Spleen (tissue), 11 donors: ENCODE measurements at regions not wholly inside any gene's neighbourhood (a gene's known extent, or its start where the extent isn't known, plus 50 kb on each side); places are given as distances from the start of the nearest gene placed in this dataset.

ENCODE experiments used
- DNase-seq: peaks from one replicate; pipeline ENCODE4 v3.0.0-alpha.2; 2020
- H3K27ac ChIP-seq, 8 donors: fragments of 200-600 bp; sonication (generic) in 7 of 8; 1 replicate in 4 of 8; 2 replicates in 4 of 8; pipeline versions ENCODE4 v1.5.0 to v1.8.0; 2016 to 2021; ENCODE audit warnings: inconsistent platforms in 4 of 8, mild to moderate bottlenecking in 4 of 8, moderate library complexity in 1 of 8
- H3K27me3 ChIP-seq, 7 donors: fragments of 200-600 bp; sonication (generic) in 6 of 7; replicated peaks in 1 of 7; 1 replicate in 4 of 7; 2 replicates in 3 of 7; pipeline versions ENCODE4 v1.5.0 to v1.8.0; 2016 to 2021; ENCODE audit warnings: inconsistent platforms in 3 of 7, mild to moderate bottlenecking in 1 of 7
- H3K36me3 ChIP-seq, 6 donors: fragments of 200-600 bp; sonication (generic) in 5 of 6; 1 replicate in 4 of 6; 2 replicates in 2 of 6; pipeline versions ENCODE4 v1.5.0 to v1.8.0; 2016 to 2021; ENCODE audit warnings: inconsistent platforms in 2 of 6
- H3K4me1 ChIP-seq, 6 donors: fragments of 200-600 bp; sonication (generic) in 5 of 6; 1 replicate in 3 of 6; 2 replicates in 3 of 6; pipeline versions ENCODE4 v1.5.0 to v1.8.0; 2016 to 2021; ENCODE audit warnings: inconsistent platforms in 3 of 6
- H3K4me3 ChIP-seq, 8 donors: fragments of 200-600 bp; sonication (generic) in 7 of 8; 1 replicate in 4 of 8; 2 replicates in 4 of 8; pipeline versions ENCODE4 v1.5.0 to v1.8.0; 2016 to 2021; ENCODE audit warnings: inconsistent platforms in 4 of 8, mild to moderate bottlenecking in 4 of 8, moderate library complexity in 2 of 8
- H3K9me3 ChIP-seq, 8 donors: fragments of 200-600 bp; sonication (generic) in 7 of 8; 1 replicate in 4 of 8; 2 replicates in 4 of 8; pipeline versions ENCODE4 v1.5.0 to v1.8.0; 2016 to 2021; ENCODE audit warnings: inconsistent platforms in 4 of 8
- POLR2A ChIP-seq, 3 donors: fragments of 450-650 bp; IDR thresholded peaks; one replicate each; pipeline ENCODE4 v1.5.1; 2017; ENCODE audit warnings: antibody characterized with exemption in 3 of 3, mild to moderate bottlenecking in 1 of 3
- POLR2AphosphoS5 ChIP-seq, 3 donors: sonication (generic); formaldehyde crosslinking; IDR thresholded peaks; one replicate each; pipeline ENCODE4 v1.5.1; 2017; ENCODE audit warnings: antibody characterized with exemption in 3 of 3
- WGBS, 5 donors: extraction: QIAGEN DNeasy Blood & Tissue Kit in 3 of 5; methylation state at CpG; one replicate each; pipeline versions ENCODE4 v1.1.5 to v1.1.7; 2013 to 2018; 5-methylcytosine and 5-hydroxymethylcytosine counted together
- intact Hi-C: fragments of 100-400 bp; cut with DNase I; formaldehyde crosslinking; loops from one replicate; pipeline ENCODE4 v1.15.0; 2023; ENCODE audit warnings: low total_unique reads
- TF ChIP-seq, protein P1 (sequence below), 11 experiments: fragments of 200-600 bp in 7 of 11; fragments of 450-650 bp in 4 of 11; sonication (generic) in 4 of 11; IDR thresholded peaks in 8 of 11; conservative IDR thresholded peaks in 3 of 11; 1 replicate in 7 of 11; 2 replicates in 4 of 11; pipeline versions ENCODE4 v1.4.0 to v1.8.0; 2016 to 2021; ENCODE audit warnings: antibody characterized with exemption in 11 of 11, inconsistent platforms in 4 of 11, mild to moderate bottlenecking in 1 of 11
- donor health status: healthy with polysubstance abuse.
- donor health status: DM: no; HTN: no; CAD: no; lungs with moderate emphysema.
- donor health status: DM: no; HTN: no; CAD: no.
- donor health status: Bipolar disorder and iron deficiency.
- donor health status: healthy.
- donor health status: DM: no; HTN: no; CAD: no.
- donor health status: DM: yes; HTN: yes; CAD: no.

DNA sequence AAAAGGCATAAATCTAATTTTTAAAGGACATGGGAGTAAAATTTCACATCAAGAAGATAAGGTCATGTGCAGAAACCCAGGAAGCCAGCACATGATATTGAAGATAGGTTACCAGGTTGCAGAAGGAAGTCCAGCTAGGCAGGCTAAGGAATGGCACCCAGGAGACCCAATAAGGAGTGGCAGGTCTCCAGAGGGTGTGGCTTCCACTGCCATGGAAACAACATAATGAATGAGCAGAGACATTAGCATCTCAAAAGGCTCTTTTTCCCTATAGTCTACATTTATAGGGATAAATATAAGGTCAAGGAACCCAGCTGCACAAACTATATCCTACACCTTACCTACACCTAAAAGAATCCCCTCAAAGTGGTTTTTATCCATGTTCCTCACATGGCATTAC is 275.9 kb downstream of the RPS29 start:
- no peak for DNase-seq
- no peaks in the 10 kb centered on the region for H3K36me3 ChIP-seq
- no peak for TF ChIP-seq POLR2AphosphoS5 (IDR thresholded peaks at IDR 0.05)
- no peak for TF ChIP-seq POLR2A (IDR thresholded peaks at IDR 0.05)
- TF ChIP-seq, protein P1, sequence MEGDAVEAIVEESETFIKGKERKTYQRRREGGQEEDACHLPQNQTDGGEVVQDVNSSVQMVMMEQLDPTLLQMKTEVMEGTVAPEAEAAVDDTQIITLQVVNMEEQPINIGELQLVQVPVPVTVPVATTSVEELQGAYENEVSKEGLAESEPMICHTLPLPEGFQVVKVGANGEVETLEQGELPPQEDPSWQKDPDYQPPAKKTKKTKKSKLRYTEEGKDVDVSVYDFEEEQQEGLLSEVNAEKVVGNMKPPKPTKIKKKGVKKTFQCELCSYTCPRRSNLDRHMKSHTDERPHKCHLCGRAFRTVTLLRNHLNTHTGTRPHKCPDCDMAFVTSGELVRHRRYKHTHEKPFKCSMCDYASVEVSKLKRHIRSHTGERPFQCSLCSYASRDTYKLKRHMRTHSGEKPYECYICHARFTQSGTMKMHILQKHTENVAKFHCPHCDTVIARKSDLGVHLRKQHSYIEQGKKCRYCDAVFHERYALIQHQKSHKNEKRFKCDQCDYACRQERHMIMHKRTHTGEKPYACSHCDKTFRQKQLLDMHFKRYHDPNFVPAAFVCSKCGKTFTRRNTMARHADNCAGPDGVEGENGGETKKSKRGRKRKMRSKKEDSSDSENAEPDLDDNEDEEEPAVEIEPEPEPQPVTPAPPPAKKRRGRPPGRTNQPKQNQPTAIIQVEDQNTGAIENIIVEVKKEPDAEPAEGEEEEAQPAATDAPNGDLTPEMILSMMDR (IDR thresholded peaks at IDR 0.05 in 8 of 11, conservative IDR thresholded peaks at IDR 0.05 in 3 of 11), result no peak
- no peaks in the 10 kb centered on the region for H3K4me1 ChIP-seq
- H3K27me3 ChIP-seq, result peaks cover 0 to 9% (median 0%) of the 10 kb centered on the region in 7 donors
- no peak overlapping the region for H3K27ac ChIP-seq
- H3K9me3 ChIP-seq, result no peaks in the 10 kb centered on the region
- no peak overlapping the region for H3K4me3 ChIP-seq
- intact Hi-C loops, result no loop called here

DNA sequence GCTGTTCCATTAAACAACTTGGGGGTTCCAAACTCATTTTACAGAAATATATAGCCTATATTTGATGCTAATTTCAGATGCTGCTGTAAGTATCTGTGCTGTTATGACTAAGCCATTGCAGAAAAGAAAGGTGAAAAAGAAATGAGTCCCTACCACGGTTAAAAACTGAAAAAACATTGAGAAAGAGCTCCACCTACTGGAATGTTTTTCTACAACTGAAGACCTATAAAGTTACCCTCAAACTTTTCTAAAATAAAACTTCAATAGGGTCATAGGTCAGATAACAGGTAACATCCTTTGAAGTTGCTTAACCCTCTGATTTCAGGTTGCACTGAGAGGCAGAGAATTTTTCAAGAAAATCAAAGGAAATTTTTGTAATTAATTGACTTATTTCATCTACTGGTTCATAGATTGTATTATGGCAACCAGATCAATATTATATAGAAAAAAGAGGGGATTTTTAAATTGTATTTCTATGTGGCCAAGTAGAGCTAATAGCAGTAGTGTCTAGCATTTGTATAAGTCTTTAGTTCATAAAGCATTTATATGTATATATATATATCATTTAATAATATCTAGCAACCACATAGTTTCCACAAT is 279.9 kb downstream of the RPS29 start:
- Histone ChIP-seq H3K36me3 (no peaks in the 10 kb centered on the region), H3K4me1 (no peaks in the 10 kb centered on the region), H3K9me3 (no peaks in the 10 kb centered on the region), H3K27me3 (peaks cover 0 to 9% (median 0%) of the 10 kb centered on the region in 7 donors), H3K27ac (no peak overlapping the region), H3K4me3 (no peak overlapping the region)
- WGBS, 5 donors, result 0 to 2% (median 0%) methylated on average over 1 of the region's 1 CpG
- intact Hi-C loops, result no loop called here
- TF ChIP-seq POLR2AphosphoS5 (IDR thresholded peaks at IDR 0.05), result no peak
- TF ChIP-seq, protein P1 (IDR thresholded peaks at IDR 0.05 in 8 of 11, conservative IDR thresholded peaks at IDR 0.05 in 3 of 11), result peak in 7 of 11 experiments; percentile 11 to 40 (median 22)
- DNase-seq, result no peak

DNA sequence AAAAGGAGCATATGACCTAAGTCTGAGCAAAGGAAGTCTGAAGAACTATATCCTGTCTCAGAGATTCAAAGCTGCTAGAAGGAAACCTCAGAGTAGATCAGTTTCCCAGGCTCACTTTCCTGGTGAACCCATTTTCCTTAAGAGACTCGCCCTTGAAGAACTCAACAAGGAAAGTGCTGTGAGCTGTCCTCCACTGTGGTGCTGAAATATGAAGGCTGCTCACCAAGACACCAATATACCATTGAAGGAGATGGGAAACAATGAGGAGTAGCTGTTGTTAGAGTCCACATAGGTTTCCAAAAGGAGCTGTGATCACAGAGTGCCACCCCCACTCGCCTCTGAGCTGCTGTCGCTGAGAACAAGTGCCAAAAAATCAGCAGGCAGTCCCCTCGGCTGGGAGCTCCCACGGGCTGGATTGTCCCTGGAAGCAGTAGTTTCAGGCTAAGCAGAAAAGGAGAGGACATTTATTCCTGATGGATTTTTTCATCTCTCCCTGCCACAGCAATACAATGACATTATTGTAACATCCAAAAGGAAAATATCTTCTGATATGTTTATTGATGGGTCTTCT is 282.1 kb downstream of the RPS29 start:
- H3K36me3 ChIP-seq, result no peaks in the 10 kb centered on the region
- no peaks in the 10 kb centered on the region for H3K9me3 ChIP-seq
- WGBS, 5 donors, result 20 to 35% (median 27%) methylated on average over 5 of the region's 5 CpGs
- intact Hi-C loops, result no loop called here
- DNase-seq, result no peak
- H3K4me3 ChIP-seq, result no peak overlapping the region
- no peak overlapping the region for H3K27ac ChIP-seq
- H3K27me3 ChIP-seq, result peaks cover 0 to 6% (median 0%) of the 10 kb centered on the region in 7 donors
- no peaks in the 10 kb centered on the region for H3K4me1 ChIP-seq
- TF ChIP-seq POLR2AphosphoS5 (IDR thresholded peaks at IDR 0.05) (no peak), POLR2A (IDR thresholded peaks at IDR 0.05) (no peak)
- TF ChIP-seq, protein P1 (IDR thresholded peaks at IDR 0.05 in 8 of 11, conservative IDR thresholded peaks at IDR 0.05 in 3 of 11), result no peak

DNA sequence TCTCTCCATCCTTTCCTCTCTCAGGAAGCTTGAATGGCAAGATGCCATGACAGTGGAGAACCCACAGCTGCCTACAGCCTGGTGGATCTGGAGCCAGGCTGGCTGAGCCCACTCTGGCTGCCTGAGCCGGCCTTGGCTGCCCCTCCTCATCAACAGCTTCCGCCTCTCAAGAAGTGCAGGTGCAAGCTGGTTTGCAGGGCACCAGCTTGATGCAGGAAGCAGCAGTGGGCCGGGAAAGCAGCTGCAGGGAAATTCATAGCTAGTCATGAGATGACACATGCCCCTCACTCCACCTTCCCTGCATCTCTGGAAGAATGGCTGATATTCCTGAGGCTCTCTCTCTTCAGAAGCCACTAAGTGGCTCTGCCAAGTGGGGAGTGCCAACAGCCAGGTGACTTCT is 289.1 kb downstream of the RPS29 start:
- 47 to 95% (median 66%) methylated on average over 3 of the region's 3 CpGs for WGBS, 5 donors
- intact Hi-C loops, result no loop called here
- H3K36me3 ChIP-seq, result no peaks in the 10 kb centered on the region
- no peak overlapping the region for H3K27ac ChIP-seq
- H3K4me1 ChIP-seq, result no peaks in the 10 kb centered on the region
- H3K9me3 ChIP-seq, result no peaks in the 10 kb centered on the region
- TF ChIP-seq POLR2A (IDR thresholded peaks at IDR 0.05), result no peak
- no peak for TF ChIP-seq POLR2AphosphoS5 (IDR thresholded peaks at IDR 0.05)
- TF ChIP-seq, protein P1 (IDR thresholded peaks at IDR 0.05 in 8 of 11, conservative IDR thresholded peaks at IDR 0.05 in 3 of 11), result no peak
- H3K4me3 ChIP-seq, result no peak overlapping the region
- peaks cover 0 to 11% (median 0%) of the 10 kb centered on the region in 7 donors for H3K27me3 ChIP-seq
- DNase-seq, result peak; percentile 61
